Activated T-cell treated with anti-CD3 and anti-CD28 coated beads, Interleukin-2, amount 50 U/mL, for 72 hours (primary cell): ENCODE measurements at regions not wholly inside any gene's neighbourhood (a gene's known extent, or its start where the extent isn't known, plus 50 kb on each side); places are given as distances from the start of the nearest gene placed in this dataset.
"Not testable (repeated sequence)": the region's sequence is repeated elsewhere in the genome, so short reads cannot be mapped to it uniquely, and the experiment has no call there.

Source experiments
- ATAC-seq, 2 donors: fragments of 150-1000 bp; cut with Tn5 transposase; replicated peaks in 1 of 2; 2 replicates each; pipeline ENCODE4 v1.10.0; 2021; ENCODE audit warnings: moderate library complexity in 2 of 2, mild to moderate bottlenecking in 1 of 2
- DNase-seq, 2 donors: peaks; one replicate each; pipeline ENCODE4 v3.0.0; 2021 to 2022; ENCODE audit warnings: mixed read lengths in 1 of 2
- H3K27ac Mint-ChIP-seq: one replicate; pipeline ENCODE4 v1.8.0; 2022; ENCODE audit warnings: mild to moderate bottlenecking, moderate library complexity, mixed read lengths
- H3K27me3 Mint-ChIP-seq: one replicate; pipeline ENCODE4 v1.8.0; 2022; ENCODE audit warnings: low read depth, mixed read lengths
- H3K36me3 Mint-ChIP-seq, 2 donors: one replicate each; pipeline ENCODE4 v1.8.0; 2022; ENCODE audit warnings: mixed read lengths in 2 of 2, mild to moderate bottlenecking in 1 of 2; ENCODE audit not compliant: insufficient read depth in 2 of 2
- H3K4me1 Mint-ChIP-seq: one replicate; pipeline ENCODE4 v1.8.0; 2022; ENCODE audit warnings: low read depth, mixed read lengths
- H3K4me3 Mint-ChIP-seq, 2 donors: one replicate each; pipeline ENCODE4 v1.8.0; 2022; ENCODE audit warnings: mild to moderate bottlenecking in 2 of 2, mixed read lengths in 2 of 2, moderate library complexity in 2 of 2
- H3K9me3 Mint-ChIP-seq, 2 donors: one replicate each; pipeline ENCODE4 v1.8.0; 2022; ENCODE audit warnings: mixed read lengths in 2 of 2

DNA sequence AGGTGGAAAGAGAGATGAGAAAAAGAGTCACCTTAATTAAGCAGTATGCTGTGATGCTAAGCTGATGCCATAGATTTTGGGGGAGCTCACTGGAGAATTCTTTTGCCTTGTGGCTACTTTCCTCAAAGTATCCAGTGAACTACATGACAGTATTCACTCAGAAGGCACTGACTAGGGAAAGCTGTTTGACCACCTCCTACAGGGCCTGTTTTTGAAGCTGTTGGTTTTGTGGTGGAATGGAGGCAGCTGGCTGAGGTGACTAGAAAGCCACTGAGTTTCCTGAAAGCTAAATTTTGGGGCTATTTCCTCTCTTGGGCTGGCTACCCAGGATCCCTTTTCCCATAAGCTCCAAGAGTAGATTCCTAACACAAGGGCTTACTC, 124.8 kb upstream of the EOLA2 start:
- no peak for DNase-seq
- no peaks in the 10 kb centered on the region for H3K4me1 Mint-ChIP-seq
- no peak overlapping the region for H3K4me3 Mint-ChIP-seq
- ATAC-seq: no peak
- H3K9me3 Mint-ChIP-seq: no peaks in the 10 kb centered on the region
- peaks cover 21% of the 10 kb centered on the region for H3K27me3 Mint-ChIP-seq
- H3K36me3 Mint-ChIP-seq: no peaks in the 10 kb centered on the region
- no peak overlapping the region for H3K27ac Mint-ChIP-seq

DNA sequence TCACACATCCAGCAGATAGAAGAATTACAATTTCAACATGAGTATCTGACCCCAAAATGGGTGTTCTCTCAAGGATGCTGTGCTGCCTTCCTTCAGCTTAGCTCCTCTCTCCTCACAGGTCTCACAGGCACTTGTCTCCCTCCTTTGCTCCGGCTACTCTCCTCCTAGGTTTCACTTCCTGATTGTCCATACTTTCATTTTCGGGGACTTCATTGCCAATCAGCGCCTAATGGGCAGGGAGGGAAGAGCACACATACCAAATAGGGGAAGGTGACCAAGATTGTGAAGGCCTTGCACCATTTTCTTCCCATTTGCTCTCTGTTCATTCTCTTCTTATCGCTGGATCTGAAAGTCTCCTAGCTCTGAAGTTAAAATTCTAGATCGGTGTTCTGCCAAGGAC, 125.4 kb upstream of the EOLA2 start:
- no peak overlapping the region for H3K4me3 Mint-ChIP-seq
- no peaks in the 10 kb centered on the region for H3K36me3 Mint-ChIP-seq
- H3K9me3 Mint-ChIP-seq: no peaks in the 10 kb centered on the region
- ATAC-seq (no peak), DNase-seq (no peak)
- H3K27ac Mint-ChIP-seq: no peak overlapping the region
- H3K27me3 Mint-ChIP-seq: peaks cover 21% of the 10 kb centered on the region
- H3K4me1 Mint-ChIP-seq: no peaks in the 10 kb centered on the region

DNA sequence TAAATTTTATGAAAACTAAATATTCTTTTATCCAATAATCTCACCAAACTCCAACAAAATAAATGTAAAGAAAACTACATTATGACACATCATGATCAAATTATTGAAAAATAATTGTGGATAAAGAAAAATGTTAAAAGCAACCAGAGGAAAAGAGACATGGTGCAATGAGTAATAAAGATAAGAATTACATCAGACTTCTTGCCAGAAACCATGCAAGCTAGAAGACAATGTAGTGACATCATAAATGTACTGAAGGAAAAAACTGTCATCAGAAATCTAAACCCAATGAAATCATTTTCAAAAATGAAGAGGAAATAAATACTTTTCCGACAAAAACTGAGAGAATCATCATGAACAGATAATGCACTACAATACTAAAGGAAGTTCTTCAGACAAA, 135.9 kb upstream of the EOLA2 start:
- Mint-ChIP-seq H3K4me1 (no peaks in the 10 kb centered on the region), H3K36me3 (peaks cover 0 to 2% of the 10 kb centered on the region in 2 donors), H3K9me3 (peaks cover 0 to 2% of the 10 kb centered on the region in 2 donors), H3K27ac (no peak overlapping the region), H3K4me3 (no peak overlapping the region), H3K27me3 (peaks cover 31% of the 10 kb centered on the region)
- ATAC-seq: no peak
- no peak for DNase-seq

DNA sequence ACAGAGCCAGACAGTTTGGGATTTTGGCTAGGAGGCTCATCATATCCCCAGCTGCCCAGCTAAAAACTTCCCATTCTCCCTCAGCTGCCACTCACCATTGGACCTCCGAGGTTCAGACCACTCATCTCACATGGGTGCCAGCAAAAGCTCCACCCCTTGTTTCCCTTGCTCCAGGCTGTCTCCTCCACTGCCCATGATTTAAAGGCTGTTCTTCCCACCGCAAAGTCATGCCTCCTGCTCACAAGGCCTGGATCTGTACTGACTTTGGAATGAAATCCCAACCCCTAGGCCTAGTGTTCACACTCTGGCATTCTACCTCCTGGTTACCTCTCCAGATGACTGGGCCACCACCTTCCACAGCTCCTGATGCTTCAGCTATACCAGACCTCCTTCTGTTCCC, 142.2 kb upstream of the EOLA2 start:
- H3K4me1 Mint-ChIP-seq: no peaks in the 10 kb centered on the region
- H3K27ac Mint-ChIP-seq: no peak overlapping the region
- H3K36me3 Mint-ChIP-seq: peaks cover 0 to 2% of the 10 kb centered on the region in 2 donors
- no peak for DNase-seq
- ATAC-seq: no peak
- no peak overlapping the region for H3K4me3 Mint-ChIP-seq
- H3K27me3 Mint-ChIP-seq: peaks cover 7% of the 10 kb centered on the region
- H3K9me3 Mint-ChIP-seq: peaks cover 2 to 4% of the 10 kb centered on the region in 2 donors

DNA sequence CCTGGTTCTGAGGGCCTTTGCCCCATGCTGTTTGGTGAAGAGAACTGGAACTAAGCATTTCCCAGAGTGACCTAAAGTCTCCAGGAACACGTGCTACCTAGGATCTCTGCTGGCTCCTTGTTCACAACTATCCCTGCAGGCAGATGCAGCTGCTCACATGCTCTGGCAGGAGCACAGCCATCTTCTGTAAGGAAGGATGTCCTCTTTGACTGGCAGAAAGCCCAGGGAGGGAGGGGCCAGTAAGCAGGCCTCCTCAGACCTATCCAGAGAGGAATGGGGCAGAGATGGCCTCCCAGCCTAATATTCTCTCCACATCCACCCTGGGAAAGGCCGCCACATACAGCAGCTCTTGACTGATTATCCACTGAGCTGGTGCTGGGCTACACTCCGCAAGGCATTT, 142.8 kb upstream of the EOLA2 start:
- Mint-ChIP-seq H3K36me3 (peaks cover 0 to 2% of the 10 kb centered on the region in 2 donors), H3K9me3 (peaks cover 2 to 4% of the 10 kb centered on the region in 2 donors), H3K4me3 (no peak overlapping the region), H3K27ac (no peak overlapping the region), H3K4me1 (no peaks in the 10 kb centered on the region), H3K27me3 (peaks cover 9% of the 10 kb centered on the region)
- ATAC-seq (no peak), DNase-seq (no peak)

DNA sequence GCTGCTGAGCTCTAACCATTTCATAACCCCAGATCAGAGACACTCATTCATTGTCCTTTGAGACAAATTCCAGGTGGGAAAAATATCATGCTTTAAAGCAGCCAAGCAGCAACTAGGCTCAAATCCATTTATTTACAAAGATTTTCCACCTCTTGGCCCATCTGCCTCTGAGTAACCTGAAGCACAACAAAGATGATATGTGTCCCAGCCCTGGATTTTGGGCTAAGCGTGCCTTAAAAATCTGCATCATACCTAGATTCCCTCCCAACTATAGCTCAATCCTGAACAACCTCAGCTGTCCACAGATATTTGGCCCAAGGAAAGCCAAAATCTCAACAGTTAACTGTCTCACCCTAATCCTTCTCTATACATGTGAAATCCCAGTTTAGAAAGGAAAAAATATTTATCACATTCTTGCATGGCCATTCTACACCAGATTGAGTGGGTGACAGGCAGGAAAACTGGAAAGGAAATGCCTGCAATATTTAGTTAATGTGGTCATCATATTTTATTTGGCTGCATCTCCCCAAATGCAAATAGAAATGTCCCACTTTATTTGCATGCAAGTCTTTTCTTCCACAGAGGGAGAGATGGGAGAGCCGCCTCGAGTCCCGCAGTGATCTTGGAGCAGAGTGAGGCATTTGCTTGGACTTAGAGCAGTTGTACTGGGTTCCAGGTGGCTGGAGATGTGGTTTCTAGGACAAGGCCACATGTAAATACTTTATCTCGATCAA, 146.4 kb upstream of the EOLA2 start:
- Mint-ChIP-seq H3K27me3 (peaks cover 18% of the 10 kb centered on the region), H3K36me3 (no peaks in the 10 kb centered on the region), H3K27ac (no peak overlapping the region), H3K4me1 (no peaks in the 10 kb centered on the region), H3K9me3 (peaks cover 0 to under 1% of the 10 kb centered on the region in 2 donors), H3K4me3 (no peak overlapping the region)
- DNase-seq (no peak), ATAC-seq (no peak)

DNA sequence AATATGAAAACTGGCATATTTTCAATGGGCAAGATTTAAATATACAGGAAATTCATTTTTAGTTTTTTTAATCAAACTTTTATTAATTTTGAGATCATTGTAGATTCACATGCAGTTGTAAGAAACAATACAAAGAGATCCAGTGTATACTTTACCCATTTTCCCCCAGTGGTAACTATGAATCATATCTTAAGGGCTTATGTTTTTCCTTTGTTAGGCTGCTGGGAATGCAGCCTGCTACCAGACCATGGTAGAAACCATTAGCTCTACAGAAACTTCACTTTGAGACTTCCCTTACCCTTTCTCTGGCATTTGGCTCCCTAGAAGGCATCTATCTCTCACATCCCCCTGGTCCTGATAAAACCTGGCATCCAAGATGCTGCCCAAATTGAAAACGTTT, 147.6 kb upstream of the EOLA2 start:
- ATAC-seq (no peak), DNase-seq (no peak)
- Mint-ChIP-seq H3K4me3 (no peak overlapping the region), H3K4me1 (no peaks in the 10 kb centered on the region), H3K27me3 (peaks cover 18% of the 10 kb centered on the region), H3K36me3 (no peaks in the 10 kb centered on the region), H3K9me3 (no peaks in the 10 kb centered on the region), H3K27ac (no peak overlapping the region)

DNA sequence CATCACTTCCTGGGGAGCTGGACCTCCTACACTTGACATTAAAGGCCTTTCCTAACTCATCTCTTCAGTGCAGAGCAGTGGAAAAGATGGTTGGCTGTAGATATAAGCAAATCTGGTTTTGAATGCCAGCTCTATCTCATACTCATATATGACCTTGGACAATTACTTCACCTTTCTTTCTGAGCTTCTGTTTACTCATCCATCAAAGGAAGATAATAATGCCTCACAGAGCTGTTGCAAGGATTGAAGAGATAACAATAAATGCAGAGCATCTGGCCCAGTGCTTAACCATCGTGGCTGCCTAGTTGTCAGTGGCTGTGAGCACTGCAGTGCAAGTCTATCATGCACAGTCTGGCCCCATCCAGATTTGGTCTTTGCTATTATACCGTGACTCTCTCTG, 148.1 kb upstream of the EOLA2 start:
- H3K27me3 Mint-ChIP-seq: peaks cover 18% of the 10 kb centered on the region
- H3K9me3 Mint-ChIP-seq: no peaks in the 10 kb centered on the region
- DNase-seq (no peak), ATAC-seq (no peak)
- H3K27ac Mint-ChIP-seq: no peak overlapping the region
- no peaks in the 10 kb centered on the region for H3K36me3 Mint-ChIP-seq
- no peak overlapping the region for H3K4me3 Mint-ChIP-seq
- no peaks in the 10 kb centered on the region for H3K4me1 Mint-ChIP-seq

DNA sequence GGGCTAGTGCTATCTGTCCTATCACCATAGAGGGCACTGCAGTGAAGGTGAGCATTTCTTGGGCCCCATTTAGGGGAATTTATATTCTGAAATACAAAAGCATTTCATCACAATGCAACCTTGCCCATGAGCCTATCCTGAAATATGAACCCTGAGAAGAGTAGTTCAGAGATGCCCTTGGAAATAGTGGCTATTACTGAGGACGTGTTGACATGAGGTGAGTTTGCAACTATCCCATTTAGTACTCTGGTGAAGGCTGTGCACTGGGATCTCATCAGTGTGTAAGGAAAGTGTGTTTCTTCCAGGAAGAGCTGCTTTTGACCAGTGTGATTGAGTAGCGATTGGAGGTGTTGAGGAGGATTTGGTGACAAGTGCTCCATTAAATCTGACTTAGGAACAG, 149.3 kb upstream of the EOLA2 start:
- ATAC-seq (no peak), DNase-seq (no peak)
- Mint-ChIP-seq H3K4me3 (no peak overlapping the region), H3K27me3 (peaks cover 21% of the 10 kb centered on the region), H3K36me3 (no peaks in the 10 kb centered on the region), H3K4me1 (no peaks in the 10 kb centered on the region), H3K27ac (no peak overlapping the region), H3K9me3 (no peaks in the 10 kb centered on the region)

DNA sequence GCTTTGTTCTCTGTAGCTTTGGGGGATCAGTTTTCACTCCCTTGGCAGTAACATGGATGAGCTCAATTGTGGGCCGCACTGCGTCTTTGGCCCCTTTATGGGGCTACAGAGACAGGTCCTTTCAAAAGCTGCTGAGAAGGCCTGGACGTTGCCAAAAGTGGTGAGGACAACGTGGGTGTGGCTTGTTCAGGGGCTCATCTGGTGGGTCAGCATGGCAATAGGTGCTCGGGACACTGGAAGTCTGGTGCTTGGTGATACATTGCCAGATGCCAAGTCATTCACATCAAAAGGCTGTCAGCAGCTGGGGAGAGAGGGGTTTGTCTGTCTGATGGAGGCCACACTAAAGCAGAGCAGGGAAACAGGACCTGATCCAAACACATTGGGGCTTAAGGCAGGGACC, 149.8 kb upstream of the EOLA2 start:
- no peak overlapping the region for H3K4me3 Mint-ChIP-seq
- H3K27me3 Mint-ChIP-seq: peaks cover 24% of the 10 kb centered on the region
- no peak overlapping the region for H3K27ac Mint-ChIP-seq
- no peaks in the 10 kb centered on the region for H3K4me1 Mint-ChIP-seq
- H3K36me3 Mint-ChIP-seq: no peaks in the 10 kb centered on the region
- no peaks in the 10 kb centered on the region for H3K9me3 Mint-ChIP-seq
- ATAC-seq: no peak
- DNase-seq: no peak

DNA sequence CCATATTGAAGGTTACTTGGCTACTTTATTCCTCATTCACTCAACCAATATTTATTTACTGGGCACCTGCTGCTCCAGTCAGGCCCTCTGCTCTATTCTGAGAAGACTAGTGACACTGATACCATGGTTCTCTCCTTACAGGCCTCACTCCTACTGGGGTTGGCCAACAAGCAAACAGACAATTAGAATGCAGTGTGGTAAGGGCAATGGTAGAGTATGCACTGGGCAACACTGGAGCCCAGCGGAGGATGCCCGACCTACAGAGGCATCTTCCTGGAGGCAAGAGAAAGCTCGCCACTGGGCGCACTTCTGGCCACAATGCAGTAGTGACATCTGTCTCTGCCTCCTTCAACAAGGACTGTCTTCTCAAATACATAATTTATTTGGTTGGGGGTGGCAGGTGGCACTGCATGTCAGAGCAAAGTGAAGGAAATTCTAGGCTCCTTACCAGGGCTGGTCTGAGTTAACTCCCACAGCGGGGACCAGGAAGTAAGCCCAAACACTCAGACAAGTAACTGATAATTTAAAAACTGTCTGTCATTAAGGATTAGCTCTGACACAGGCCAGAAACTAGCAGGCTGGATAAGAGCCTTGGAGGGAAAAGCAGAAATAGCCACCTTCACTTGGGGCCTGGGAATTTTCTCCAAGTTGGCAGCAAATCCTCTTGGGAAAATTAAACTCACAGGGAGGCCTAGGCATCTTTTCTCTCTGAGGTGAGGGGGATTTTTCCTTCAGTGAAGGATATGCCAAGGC, 150.7 kb upstream of the EOLA2 start:
- no peaks in the 10 kb centered on the region for H3K4me1 Mint-ChIP-seq
- H3K27me3 Mint-ChIP-seq: peaks cover 31% of the 10 kb centered on the region
- ATAC-seq (no peak), DNase-seq (no peak)
- no peaks in the 10 kb centered on the region for H3K9me3 Mint-ChIP-seq
- no peaks in the 10 kb centered on the region for H3K36me3 Mint-ChIP-seq
- no peak overlapping the region for H3K27ac Mint-ChIP-seq
- no peak overlapping the region for H3K4me3 Mint-ChIP-seq

DNA sequence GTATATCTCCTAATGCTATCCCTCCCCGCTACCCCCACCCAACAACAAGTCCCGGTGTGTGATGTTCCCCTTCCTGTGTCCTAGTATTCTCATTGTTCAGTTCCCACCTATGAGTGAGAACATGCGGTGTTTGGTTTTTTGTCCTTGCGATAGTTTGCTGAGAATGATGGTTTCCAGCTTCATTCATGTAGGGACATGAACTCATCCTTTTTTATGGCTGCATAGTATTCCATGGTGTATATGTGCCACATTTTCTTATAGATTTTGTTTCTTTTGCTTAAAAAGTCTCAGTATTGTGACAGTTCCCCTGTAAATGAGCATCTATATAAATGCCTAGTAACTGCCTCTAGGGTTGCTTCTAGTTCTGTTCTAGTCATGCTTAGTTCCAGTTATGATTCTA, 153.0 kb upstream of the EOLA2 start:
- not testable (repeated sequence) for DNase-seq, H3K27ac Mint-ChIP-seq, H3K4me1 Mint-ChIP-seq, H3K4me3 Mint-ChIP-seq, H3K9me3 Mint-ChIP-seq, ATAC-seq, H3K36me3 Mint-ChIP-seq
- H3K27me3 Mint-ChIP-seq: peaks cover 29% of the 10 kb centered on the region

DNA sequence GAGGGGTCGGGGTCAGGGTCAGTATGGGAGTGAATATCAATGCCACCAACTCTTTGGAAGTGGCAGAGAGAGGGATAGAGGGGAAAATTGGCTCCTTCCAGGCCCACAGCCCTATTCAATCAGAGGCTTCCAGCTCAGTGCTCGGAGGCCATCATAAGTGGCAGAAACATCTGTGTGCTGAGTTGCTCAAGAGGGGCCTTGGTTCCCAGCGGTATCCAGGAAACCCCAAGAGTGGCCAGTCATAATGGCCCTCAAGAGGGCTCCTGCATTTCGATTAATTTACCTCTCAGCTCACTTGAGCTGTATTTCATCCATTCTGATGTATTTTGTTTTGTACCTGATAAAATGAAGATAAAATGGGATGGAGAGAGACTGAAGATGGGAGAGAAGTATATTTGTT, 154.3 kb upstream of the EOLA2 start:
- no peak for DNase-seq
- H3K27me3 Mint-ChIP-seq: peaks cover 22% of the 10 kb centered on the region
- ATAC-seq: no peak
- H3K36me3 Mint-ChIP-seq: no peaks in the 10 kb centered on the region
- H3K4me3 Mint-ChIP-seq: no peak overlapping the region
- H3K27ac Mint-ChIP-seq: no peak overlapping the region
- no peaks in the 10 kb centered on the region for H3K4me1 Mint-ChIP-seq
- no peaks in the 10 kb centered on the region for H3K9me3 Mint-ChIP-seq

DNA sequence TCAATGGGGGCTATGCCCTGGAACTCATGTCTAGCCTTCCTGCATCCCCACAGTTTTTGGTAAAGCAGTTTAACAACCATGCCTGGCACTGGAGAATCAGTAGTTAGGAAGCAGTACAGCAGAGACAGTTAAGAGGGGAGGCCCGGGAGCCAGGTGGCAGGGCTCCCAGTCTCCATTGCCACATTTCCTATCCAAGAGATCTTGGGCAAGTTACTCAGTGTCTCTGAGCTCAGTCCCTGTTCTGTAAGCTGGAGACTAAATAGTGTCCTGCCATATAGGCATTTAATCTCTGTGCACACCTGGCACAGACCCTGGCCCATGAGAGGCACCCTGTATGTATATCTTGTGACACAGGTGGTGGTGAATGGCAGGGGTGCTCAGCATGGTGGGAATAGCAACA, 156.1 kb upstream of the EOLA2 start:
- DNase-seq: no peak
- H3K4me3 Mint-ChIP-seq: no peak overlapping the region
- H3K27me3 Mint-ChIP-seq: peaks cover 22% of the 10 kb centered on the region
- H3K27ac Mint-ChIP-seq: no peak overlapping the region
- H3K9me3 Mint-ChIP-seq: no peaks in the 10 kb centered on the region
- no peaks in the 10 kb centered on the region for H3K36me3 Mint-ChIP-seq
- no peaks in the 10 kb centered on the region for H3K4me1 Mint-ChIP-seq
- no peak for ATAC-seq
